ENCODE measurements at regions not wholly inside any gene's neighbourhood (a gene's known extent, or its start where the extent isn't known, plus 50 kb on each side); places are given as distances from the start of the nearest gene placed in this dataset.

DNA sequence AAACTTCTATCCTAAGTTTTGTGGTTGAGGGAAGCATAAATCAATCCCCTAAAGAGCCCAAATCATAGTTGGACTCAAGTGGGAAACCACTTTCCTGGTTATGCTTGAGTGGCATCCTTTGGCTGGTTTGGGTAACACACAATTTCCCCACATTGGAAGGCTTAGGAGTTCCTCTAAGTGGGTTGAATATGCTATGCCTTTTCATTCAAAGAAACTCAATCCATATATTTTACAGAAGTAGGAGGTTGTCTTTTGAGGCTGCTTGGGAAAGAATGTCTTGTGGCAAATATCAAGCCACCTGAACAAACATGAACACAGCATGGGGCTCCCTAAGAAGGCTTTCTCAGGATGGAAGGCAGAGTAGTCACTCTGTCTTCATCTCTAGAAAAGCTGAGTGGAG lies 121.1 kb downstream of the SPATA31D1 start:
- H3K4me1 ChIP-seq (ENCODE audit: control insufficient read depth in 2 of 2, insufficient read depth in 2 of 2, low read length in 1 of 2): no peaks in the 10 kb centered on the region
- H3K27ac ChIP-seq (ENCODE audit: low read depth in 2 of 2, low read length in 1 of 2): no peak overlapping the region
- no peaks in the 10 kb centered on the region for H3K27me3 ChIP-seq (ENCODE audit: control insufficient read depth in 1 of 2, insufficient read depth in 2 of 2, low read length in 2 of 2)
- peaks cover 0 to 1% of the 10 kb centered on the region in 2 donors for H3K9me3 ChIP-seq (ENCODE audit: control insufficient read depth in 2 of 2, insufficient read depth in 1 of 2, low read depth in 1 of 2, low read length in 1 of 2)
- H3K36me3 ChIP-seq (ENCODE audit: control insufficient read depth in 2 of 2, insufficient read depth in 2 of 2, low read length in 1 of 2): no peaks in the 10 kb centered on the region
- no peak overlapping the region for H3K4me3 ChIP-seq (ENCODE audit: low read depth in 1 of 2, low read length in 2 of 2)

DNA sequence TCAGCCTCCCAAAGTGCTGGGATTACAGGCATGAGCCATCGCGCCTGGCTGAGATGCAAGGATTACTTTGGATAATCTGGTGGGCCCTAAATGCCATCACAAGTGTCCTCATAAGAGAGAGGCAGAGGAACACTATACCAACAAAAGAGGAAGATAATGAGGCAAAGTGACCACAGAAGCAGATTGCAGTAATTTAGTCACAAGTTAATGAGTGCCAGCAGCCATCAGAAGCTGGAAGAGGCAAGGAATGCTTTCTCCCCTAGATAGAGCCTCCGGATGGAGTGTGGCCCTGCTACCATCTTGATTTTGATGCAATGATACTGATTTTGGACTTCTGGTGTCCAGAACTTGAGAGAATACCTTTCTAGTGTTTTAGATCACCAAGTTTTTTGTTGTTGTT lies 122.3 kb downstream of the SPATA31D1 start:
- no peak overlapping the region for H3K4me3 ChIP-seq (ENCODE audit: low read depth in 1 of 2, low read length in 2 of 2)
- H3K36me3 ChIP-seq (ENCODE audit: control insufficient read depth in 2 of 2, insufficient read depth in 2 of 2, low read length in 1 of 2): no peaks in the 10 kb centered on the region
- H3K27me3 ChIP-seq (ENCODE audit: control insufficient read depth in 1 of 2, insufficient read depth in 2 of 2, low read length in 2 of 2): no peaks in the 10 kb centered on the region
- no peak overlapping the region for H3K27ac ChIP-seq (ENCODE audit: low read depth in 2 of 2, low read length in 1 of 2)
- H3K9me3 ChIP-seq (ENCODE audit: control insufficient read depth in 2 of 2, insufficient read depth in 1 of 2, low read depth in 1 of 2, low read length in 1 of 2): peaks cover 0 to 1% of the 10 kb centered on the region in 2 donors
- H3K4me1 ChIP-seq (ENCODE audit: control insufficient read depth in 2 of 2, insufficient read depth in 2 of 2, low read length in 1 of 2): no peaks in the 10 kb centered on the region
- 97% methylated on average over 3 of the region's 3 CpGs for WGBS, 2 donors

DNA sequence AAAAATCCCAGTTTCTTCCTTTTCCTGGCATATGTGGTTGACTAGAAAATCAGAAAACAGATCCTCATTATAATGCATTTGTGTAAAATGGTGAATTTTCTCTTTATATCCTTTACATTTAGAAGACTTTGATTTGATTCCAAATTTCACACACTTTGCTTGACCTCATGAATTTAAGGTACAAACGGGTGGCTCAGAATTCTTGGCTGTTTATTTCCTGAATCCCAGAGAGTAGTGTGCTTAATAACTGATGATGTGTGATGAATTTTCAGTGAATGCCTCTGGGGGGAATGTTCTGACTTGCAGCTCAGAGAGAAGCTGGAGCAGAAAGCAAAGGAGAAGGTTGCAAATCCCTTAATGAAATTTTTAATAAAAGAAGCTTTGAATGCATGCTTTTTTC lies 126.8 kb downstream of the SPATA31D1 start:
- H3K36me3 ChIP-seq (ENCODE audit: control insufficient read depth in 2 of 2, insufficient read depth in 2 of 2, low read length in 1 of 2): no peaks in the 10 kb centered on the region
- H3K9me3 ChIP-seq (ENCODE audit: control insufficient read depth in 2 of 2, insufficient read depth in 1 of 2, low read depth in 1 of 2, low read length in 1 of 2): peaks cover 0 to 1% of the 10 kb centered on the region in 2 donors
- no peaks in the 10 kb centered on the region for H3K4me1 ChIP-seq (ENCODE audit: control insufficient read depth in 2 of 2, insufficient read depth in 2 of 2, low read length in 1 of 2)
- no peaks in the 10 kb centered on the region for H3K27me3 ChIP-seq (ENCODE audit: control insufficient read depth in 1 of 2, insufficient read depth in 2 of 2, low read length in 2 of 2)
- no peak overlapping the region for H3K4me3 ChIP-seq (ENCODE audit: low read depth in 1 of 2, low read length in 2 of 2)
- no peak overlapping the region for H3K27ac ChIP-seq (ENCODE audit: low read depth in 2 of 2, low read length in 1 of 2)
- WGBS, 2 donors: 36 to 63% methylated on average over 1 of the region's 1 CpG

DNA sequence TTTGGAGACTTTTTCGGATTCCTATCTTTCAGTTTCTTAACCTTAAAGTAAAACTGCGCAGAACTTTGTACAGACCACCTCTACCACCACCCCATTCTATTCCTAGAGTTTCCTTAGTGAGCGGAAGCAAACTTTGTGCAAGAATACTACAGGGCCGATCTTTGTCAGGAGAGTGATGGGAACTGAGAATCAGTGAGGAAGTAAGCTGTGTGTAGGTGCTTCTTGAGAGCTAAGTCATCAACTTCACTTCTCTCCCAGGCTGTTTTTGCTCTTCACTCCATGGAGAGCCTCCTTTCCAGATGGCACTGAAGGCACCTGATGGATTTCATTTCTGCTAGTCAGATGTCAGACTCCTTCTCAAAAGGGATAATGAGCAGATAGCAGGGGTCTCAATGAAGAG lies 127.3 kb downstream of the SPATA31D1 start:
- Histone ChIP-seq H3K27ac (ENCODE audit: low read depth in 2 of 2, low read length in 1 of 2) (no peak overlapping the region), H3K27me3 (ENCODE audit: control insufficient read depth in 1 of 2, insufficient read depth in 2 of 2, low read length in 2 of 2) (no peaks in the 10 kb centered on the region), H3K4me3 (ENCODE audit: low read depth in 1 of 2, low read length in 2 of 2) (no peak overlapping the region), H3K4me1 (ENCODE audit: control insufficient read depth in 2 of 2, insufficient read depth in 2 of 2, low read length in 1 of 2) (no peaks in the 10 kb centered on the region), H3K9me3 (ENCODE audit: control insufficient read depth in 2 of 2, insufficient read depth in 1 of 2, low read depth in 1 of 2, low read length in 1 of 2) (peaks cover 0 to 1% of the 10 kb centered on the region in 2 donors), H3K36me3 (ENCODE audit: control insufficient read depth in 2 of 2, insufficient read depth in 2 of 2, low read length in 1 of 2) (no peaks in the 10 kb centered on the region)
- WGBS, 2 donors: 91 to 93% methylated on average over 4 of the region's 4 CpGs

DNA sequence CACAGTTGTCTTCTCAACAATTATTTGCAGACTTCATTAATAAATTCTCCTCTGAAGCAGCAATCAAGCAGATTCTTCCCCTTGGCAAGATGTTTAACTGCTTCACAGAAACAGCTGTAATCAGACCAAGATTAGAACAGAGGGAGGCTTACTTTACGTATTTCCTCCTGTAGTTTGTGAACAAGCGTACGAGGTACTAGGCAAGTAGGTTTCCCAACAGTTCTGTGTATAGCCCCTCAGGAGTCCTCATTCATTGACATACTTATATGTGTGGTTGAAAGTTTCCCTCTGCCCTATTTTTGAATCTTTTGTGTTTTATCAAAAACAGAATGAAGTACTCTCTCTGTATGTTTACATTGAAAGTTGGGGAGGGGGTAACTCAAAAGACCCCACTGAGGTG lies 128.0 kb downstream of the SPATA31D1 start:
- 59 to 62% methylated on average over 3 of the region's 3 CpGs for WGBS, 2 donors
- H3K27ac ChIP-seq (ENCODE audit: low read depth in 2 of 2, low read length in 1 of 2): no peak overlapping the region

GRCh38 chr9:82117026-82117811 lies 128.6 kb downstream of the SPATA31D1 start:
- no peaks in the 10 kb centered on the region for H3K27me3 ChIP-seq (ENCODE audit: control insufficient read depth in 1 of 2, insufficient read depth in 2 of 2, low read length in 2 of 2)
- WGBS, 2 donors: 26 to 34% methylated on average over 7 of the region's 7 CpGs
- no peak overlapping the region for H3K4me3 ChIP-seq (ENCODE audit: low read depth in 1 of 2, low read length in 2 of 2)
- H3K9me3 ChIP-seq (ENCODE audit: control insufficient read depth in 2 of 2, insufficient read depth in 1 of 2, low read depth in 1 of 2, low read length in 1 of 2): no peaks in the 10 kb centered on the region
- no peaks in the 10 kb centered on the region for H3K36me3 ChIP-seq (ENCODE audit: control insufficient read depth in 2 of 2, insufficient read depth in 2 of 2, low read length in 1 of 2)
- H3K4me1 ChIP-seq (ENCODE audit: control insufficient read depth in 2 of 2, insufficient read depth in 2 of 2, low read length in 1 of 2): no peaks in the 10 kb centered on the region
- no peak overlapping the region for H3K27ac ChIP-seq (ENCODE audit: low read depth in 2 of 2, low read length in 1 of 2)

More for the DNA sequence above, 128.0 kb downstream of the SPATA31D1 start:
- Histone ChIP-seq H3K4me3 (ENCODE audit: low read depth in 1 of 2, low read length in 2 of 2) (no peak overlapping the region), H3K9me3 (ENCODE audit: control insufficient read depth in 2 of 2, insufficient read depth in 1 of 2, low read depth in 1 of 2, low read length in 1 of 2) (no peaks in the 10 kb centered on the region), H3K4me1 (ENCODE audit: control insufficient read depth in 2 of 2, insufficient read depth in 2 of 2, low read length in 1 of 2) (no peaks in the 10 kb centered on the region), H3K36me3 (ENCODE audit: control insufficient read depth in 2 of 2, insufficient read depth in 2 of 2, low read length in 1 of 2) (no peaks in the 10 kb centered on the region), H3K27me3 (ENCODE audit: control insufficient read depth in 1 of 2, insufficient read depth in 2 of 2, low read length in 2 of 2) (no peaks in the 10 kb centered on the region)

- no peak overlapping the region for H3K27ac ChIP-seq (ENCODE audit: low read depth in 2 of 2, low read length in 1 of 2)
- H3K27me3 ChIP-seq (ENCODE audit: control insufficient read depth in 1 of 2, insufficient read depth in 2 of 2, low read length in 2 of 2): no peaks in the 10 kb centered on the region
- H3K4me1 ChIP-seq (ENCODE audit: control insufficient read depth in 2 of 2, insufficient read depth in 2 of 2, low read length in 1 of 2): no peaks in the 10 kb centered on the region
- no peaks in the 10 kb centered on the region for H3K9me3 ChIP-seq (ENCODE audit: control insufficient read depth in 2 of 2, insufficient read depth in 1 of 2, low read depth in 1 of 2, low read length in 1 of 2)
- H3K4me3 ChIP-seq (ENCODE audit: low read depth in 1 of 2, low read length in 2 of 2): no peak overlapping the region
- no peaks in the 10 kb centered on the region for H3K36me3 ChIP-seq (ENCODE audit: control insufficient read depth in 2 of 2, insufficient read depth in 2 of 2, low read length in 1 of 2)
These were observed 134.2 kb downstream of the SPATA31D1 start for GRCh38 chr9:82122731-82123130.

- Histone ChIP-seq H3K27me3 (ENCODE audit: control insufficient read depth in 1 of 2, insufficient read depth in 2 of 2, low read length in 2 of 2) (no peaks in the 10 kb centered on the region), H3K4me3 (ENCODE audit: low read depth in 1 of 2, low read length in 2 of 2) (no peak overlapping the region), H3K36me3 (ENCODE audit: control insufficient read depth in 2 of 2, insufficient read depth in 2 of 2, low read length in 1 of 2) (no peaks in the 10 kb centered on the region), H3K27ac (ENCODE audit: low read depth in 2 of 2, low read length in 1 of 2) (no peak overlapping the region), H3K9me3 (ENCODE audit: control insufficient read depth in 2 of 2, insufficient read depth in 1 of 2, low read depth in 1 of 2, low read length in 1 of 2) (no peaks in the 10 kb centered on the region), H3K4me1 (ENCODE audit: control insufficient read depth in 2 of 2, insufficient read depth in 2 of 2, low read length in 1 of 2) (no peaks in the 10 kb centered on the region)
- 83 to 87% methylated on average over 3 of the region's 3 CpGs for WGBS, 2 donors
These were observed 135.5 kb downstream of the SPATA31D1 start for GRCh38 chr9:82124090-82124489.

DNA sequence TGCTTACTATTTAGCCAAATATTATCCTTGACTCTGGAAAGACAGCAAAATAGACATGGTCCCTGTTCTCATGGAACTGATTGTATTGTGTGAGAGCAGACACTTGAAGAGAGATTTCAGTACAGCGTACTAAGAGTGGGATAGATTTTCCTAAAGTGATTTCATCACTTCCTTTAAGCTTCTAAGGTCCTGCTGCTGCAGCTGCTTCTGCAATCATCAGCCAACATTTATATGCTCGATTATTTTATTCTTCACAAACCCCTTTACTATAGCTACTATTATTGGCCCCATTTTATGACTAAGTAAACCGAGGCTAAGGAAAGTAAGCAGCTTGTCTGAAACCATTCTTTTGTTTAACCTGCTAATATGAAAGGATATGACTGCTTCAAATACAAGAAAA lies 137.7 kb downstream of the SPATA31D1 start:
- 46 to 73% methylated on average over 3 of the region's 3 CpGs for WGBS, 2 donors

DNA sequence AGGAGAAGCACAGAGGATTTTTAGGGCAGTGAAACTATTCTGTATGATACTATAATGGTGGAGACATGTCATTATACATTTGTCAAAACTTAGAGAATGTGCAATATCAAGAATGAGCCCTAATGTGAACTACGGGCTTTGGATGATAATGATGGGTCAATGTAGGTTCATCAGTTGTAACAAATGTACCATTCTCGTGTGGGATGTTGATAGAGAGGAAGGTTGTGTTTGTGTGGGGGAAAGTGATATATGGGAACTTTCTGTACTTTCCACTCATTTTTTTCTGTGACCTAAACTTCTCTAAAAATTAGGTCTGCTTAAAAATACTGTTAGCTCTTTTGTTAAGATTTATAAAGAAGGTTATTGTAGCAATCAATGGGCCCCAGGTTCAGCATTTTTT lies 138.9 kb downstream of the SPATA31D1 start:
- Histone ChIP-seq H3K27me3 (ENCODE audit: control insufficient read depth in 1 of 2, insufficient read depth in 2 of 2, low read length in 2 of 2) (no peaks in the 10 kb centered on the region), H3K36me3 (ENCODE audit: control insufficient read depth in 2 of 2, insufficient read depth in 2 of 2, low read length in 1 of 2) (no peaks in the 10 kb centered on the region), H3K27ac (ENCODE audit: low read depth in 2 of 2, low read length in 1 of 2) (no peak overlapping the region), H3K9me3 (ENCODE audit: control insufficient read depth in 2 of 2, insufficient read depth in 1 of 2, low read depth in 1 of 2, low read length in 1 of 2) (peaks cover 0 to 3% of the 10 kb centered on the region in 2 donors), H3K4me3 (ENCODE audit: low read depth in 1 of 2, low read length in 2 of 2) (no peak overlapping the region), H3K4me1 (ENCODE audit: control insufficient read depth in 2 of 2, insufficient read depth in 2 of 2, low read length in 1 of 2) (no peaks in the 10 kb centered on the region)
- WGBS, 2 donors: 75 to 78% methylated on average over 2 of the region's 2 CpGs

More for the DNA sequence above, 137.7 kb downstream of the SPATA31D1 start:
- H3K4me3 ChIP-seq (ENCODE audit: low read depth in 1 of 2, low read length in 2 of 2): no peak overlapping the region
- no peaks in the 10 kb centered on the region for H3K27me3 ChIP-seq (ENCODE audit: control insufficient read depth in 1 of 2, insufficient read depth in 2 of 2, low read length in 2 of 2)
- no peaks in the 10 kb centered on the region for H3K36me3 ChIP-seq (ENCODE audit: control insufficient read depth in 2 of 2, insufficient read depth in 2 of 2, low read length in 1 of 2)
- no peaks in the 10 kb centered on the region for H3K4me1 ChIP-seq (ENCODE audit: control insufficient read depth in 2 of 2, insufficient read depth in 2 of 2, low read length in 1 of 2)
- H3K27ac ChIP-seq (ENCODE audit: low read depth in 2 of 2, low read length in 1 of 2): no peak overlapping the region
- peaks cover 0 to 2% of the 10 kb centered on the region in 2 donors for H3K9me3 ChIP-seq (ENCODE audit: control insufficient read depth in 2 of 2, insufficient read depth in 1 of 2, low read depth in 1 of 2, low read length in 1 of 2)
